B cell (primary cell): ENCODE measurements at regions not wholly inside any gene's neighbourhood (a gene's known extent, or its start where the extent isn't known, plus 50 kb on each side); places are given as distances from the start of the nearest gene placed in this dataset.

Experiments used
- CTCF ChIP-seq: fragments of 200-600 bp; IDR thresholded peaks from one replicate; pipeline ENCODE4 v1.8.0; 2022; ENCODE audit warnings: antibody characterized with exemption, mild to moderate bottlenecking
- EZH2 ChIP-seq: IDR thresholded peaks from 2 replicates; pipeline ENCODE4 v1.6.1; 2012; ENCODE audit warnings: borderline replicate concordance, low read depth, mild to moderate bottlenecking, moderate library complexity, low read length; ENCODE audit not compliant: insufficient read depth, poor library complexity, severe bottlenecking

DNA sequence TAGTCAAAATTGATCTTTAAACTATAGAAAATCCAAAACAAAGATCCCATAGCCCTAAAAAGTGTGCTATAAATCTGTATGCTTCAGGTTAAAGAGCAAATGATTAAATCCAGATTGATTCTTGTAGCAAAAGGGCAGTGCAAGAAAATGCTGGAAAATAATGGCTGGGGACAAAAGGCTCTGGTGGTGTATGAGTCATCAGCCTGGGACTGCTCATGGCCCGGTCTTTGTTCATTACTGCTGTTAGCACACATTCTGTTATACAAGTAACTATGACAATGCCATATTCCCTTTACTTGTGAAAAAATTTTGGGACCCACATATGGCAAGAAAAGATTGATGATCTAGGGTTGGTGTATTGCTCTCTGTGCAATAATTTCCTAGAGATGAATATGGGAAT is 89.1 kb downstream of the RWDD3 start:
- TF ChIP-seq CTCF = no peak
- no peak for TF ChIP-seq EZH2
